H1 (cell line): ENCODE measurements at regions not wholly inside any gene's neighbourhood (a gene's known extent, or its start where the extent isn't known, plus 50 kb on each side); places are given as distances from the start of the nearest gene placed in this dataset.
A peak's percentile ranks its signal among the peaks of the same experiment; 100 is the strongest.

Experiments
- CTCF ChIA-PET: fragments of 300-600 bp; sonication (Branson Sonifier 250); formaldehyde crosslinking; loops from one replicate; lab custom pipeline; 2021; ENCODE audit not compliant: partially characterized antibody; lab: Charles Lee
- POLR2A ChIA-PET: fragments of 300-600 bp; sonication (Branson Sonifier 250); formaldehyde crosslinking; loops from one replicate; lab custom pipeline; 2021; ENCODE audit warnings: inconsistent platforms; ENCODE audit not compliant: partially characterized antibody; lab: Charles Lee
- DNase-seq, 2 experiments: peaks; one replicate each; pipeline versions ENCODE4 v3.0.0 to v3.0.0-alpha.2; 2010 to 2022; ENCODE audit warnings: low spot score in 2 of 2, low read depth in 1 of 2, mixed read lengths in 1 of 2
- FAIRE-seq: peaks from 2 replicates; lab custom pipeline; 2011; peaks lifted over from hg19 to GRCh38; lab: Jason Lieb, UNC
- H2AFZ ChIP-seq: 2 replicates; pipeline ENCODE4 v1.8.1; 2012; ENCODE audit warnings: low read length, inconsistent platforms
- H2AK5ac ChIP-seq: 2 replicates; pipeline ENCODE4 v1.6.1; 2013; ENCODE audit warnings: low read depth, low read length
- H2BK120ac ChIP-seq: replicated peaks from 2 replicates; pipeline ENCODE3; 2013; ENCODE audit warnings: low read depth, low read length, inconsistent platforms
- H2BK12ac ChIP-seq: 2 replicates; pipeline ENCODE4 v1.6.1; 2013; ENCODE audit warnings: low read depth, low read length
- H2BK15ac ChIP-seq: 2 replicates; pipeline ENCODE4 v1.6.1; 2013; ENCODE audit warnings: low read length
- H2BK20ac ChIP-seq: 2 replicates; pipeline ENCODE4 v1.6.1; 2013; ENCODE audit warnings: low read length
- H2BK5ac ChIP-seq: 2 replicates; pipeline ENCODE4 v1.6.1; 2013; ENCODE audit warnings: low read depth, low read length
- H3K14ac ChIP-seq: 2 replicates; pipeline ENCODE4 v1.6.1; 2013; ENCODE audit warnings: inconsistent platforms; ENCODE audit not compliant: insufficient read length
- H3K18ac ChIP-seq: 2 replicates; pipeline ENCODE4 v1.6.1; 2013; ENCODE audit warnings: low read length; ENCODE audit errors: extremely low read depth
- H3K23ac ChIP-seq: 2 replicates; pipeline ENCODE4 v1.6.1; 2013; ENCODE audit warnings: inconsistent platforms; ENCODE audit not compliant: insufficient read length
- H3K23me2 ChIP-seq: 2 replicates; pipeline ENCODE4 v1.6.1; 2013; ENCODE audit warnings: low read depth, low read length
- H3K27ac ChIP-seq: 2 replicates; pipeline ENCODE4 v1.6.1; 2011; ENCODE audit warnings: low read depth, low read length, inconsistent platforms
- H3K27me3 ChIP-seq, 4 experiments: replicated peaks in 1 of 4; 1 replicate in 1 of 4; 2 replicates in 3 of 4; pipeline versions ENCODE4 v1.6.1 to v1.8.1; 2011 to 2013; ENCODE audit warnings: low read length in 3 of 4, mild to moderate bottlenecking in 3 of 4, inconsistent platforms in 2 of 4, mixed read lengths in 2 of 4, moderate library complexity in 1 of 4; ENCODE audit not compliant: control insufficient read depth in 3 of 4, insufficient read depth in 3 of 4; ENCODE audit errors: extremely low read depth in 1 of 4
- H3K36me3 ChIP-seq, 4 experiments: 2 replicates each; pipeline versions ENCODE4 v1.6.1 to v1.8.1; 2011 to 2013; ENCODE audit warnings: mild to moderate bottlenecking in 4 of 4, low read length in 3 of 4, moderate library complexity in 2 of 4, control low read depth in 1 of 4, inconsistent platforms in 1 of 4; ENCODE audit not compliant: insufficient read depth in 4 of 4, control insufficient read depth in 2 of 4
- H3K4ac ChIP-seq: replicated peaks from 2 replicates; pipeline ENCODE3; 2013; ENCODE audit warnings: low read length, low read depth, mixed read lengths, inconsistent platforms; ENCODE audit not compliant: insufficient read length
- H3K4me1 ChIP-seq, 4 experiments: replicated peaks in 1 of 4; 1 replicate in 1 of 4; 2 replicates in 3 of 4; pipeline versions ENCODE4 v1.6.1 to v1.8.1; 2011 to 2013; ENCODE audit warnings: low read length in 3 of 4, inconsistent platforms in 2 of 4, mixed read lengths in 1 of 4; ENCODE audit not compliant: insufficient read depth in 4 of 4, control insufficient read depth in 3 of 4
- H3K4me2 ChIP-seq, 2 experiments: 2 replicates each; pipeline versions ENCODE4 v1.6.1 to v1.8.1; 2011 to 2013; ENCODE audit warnings: low read depth in 2 of 2, low read length in 2 of 2, control low read depth in 1 of 2, inconsistent platforms in 1 of 2, mild to moderate bottlenecking in 1 of 2; ENCODE audit not compliant: insufficient read depth in 1 of 2
- H3K4me3 ChIP-seq, 4 experiments: fragments of 200-600, 300-600 bp in 1 of 4; sonication (generic), shearing (Covaris generic), sonication (Bioruptor Twin) in 1 of 4; 2 replicates each; pipeline versions ENCODE4 v1.5.1 to v1.8.1; 2011 to 2016; ENCODE audit warnings: low read length in 4 of 4, low read depth in 3 of 4, control low read depth in 2 of 4, inconsistent platforms in 2 of 4, mild to moderate bottlenecking in 2 of 4, mixed read lengths in 1 of 4, moderate library complexity in 1 of 4; ENCODE audit not compliant: insufficient read depth in 2 of 4; ENCODE audit errors: extremely low read depth in 1 of 4
- H3K56ac ChIP-seq: replicated peaks from 2 replicates; pipeline ENCODE3; 2013; ENCODE audit warnings: low read depth, mild to moderate bottlenecking, mixed read lengths, low read length, inconsistent platforms; ENCODE audit not compliant: insufficient read length
- H3K79me1 ChIP-seq: 2 replicates; pipeline ENCODE4 v1.6.1; 2013; ENCODE audit warnings: low read depth, low read length, control low read depth
- H3K79me2 ChIP-seq, 2 experiments: 2 replicates each; pipeline versions ENCODE4 v1.6.1 to v1.8.1; 2012 to 2013; ENCODE audit warnings: low read length in 2 of 2, mild to moderate bottlenecking in 2 of 2, inconsistent platforms in 1 of 2; ENCODE audit not compliant: insufficient read depth in 2 of 2, control insufficient read depth in 1 of 2
- H3K9ac ChIP-seq, 4 experiments: replicated peaks in 1 of 4; 1 replicate in 1 of 4; 2 replicates in 3 of 4; pipeline versions ENCODE4 v1.6.1 to v1.8.1; 2011 to 2013; ENCODE audit warnings: low read depth in 3 of 4, low read length in 3 of 4, control low read depth in 2 of 4, mild to moderate bottlenecking in 2 of 4, moderate library complexity in 2 of 4, inconsistent platforms in 1 of 4; ENCODE audit errors: extremely low read depth in 1 of 4
- H3K9me3 ChIP-seq, 2 experiments: 2 replicates each; pipeline versions ENCODE4 v1.6.1 to v1.8.1; 2012 to 2013; ENCODE audit warnings: mild to moderate bottlenecking in 2 of 2, moderate library complexity in 2 of 2, control low read depth in 1 of 2, inconsistent platforms in 1 of 2, low read depth in 1 of 2, low read length in 1 of 2, mixed read lengths in 1 of 2; ENCODE audit not compliant: insufficient read depth in 2 of 2
- H4K20me1 ChIP-seq, 2 experiments: replicated peaks in 1 of 2; 2 replicates each; pipeline versions ENCODE3 to v1.8.1; 2011 to 2013; ENCODE audit warnings: inconsistent platforms in 2 of 2, low read length in 2 of 2, mild to moderate bottlenecking in 1 of 2; ENCODE audit not compliant: insufficient read depth in 2 of 2, control insufficient read depth in 1 of 2
- H4K5ac ChIP-seq: 2 replicates; pipeline ENCODE4 v1.6.1; 2013; ENCODE audit warnings: low read length, low read depth, mixed read lengths, inconsistent platforms; ENCODE audit not compliant: insufficient read length
- H4K8ac ChIP-seq: 2 replicates; pipeline ENCODE4 v1.8.0; 2013; ENCODE audit warnings: mild to moderate bottlenecking, moderate library complexity, low read length, inconsistent platforms; ENCODE audit not compliant: insufficient read depth; ENCODE audit errors: extremely low read depth
- H4K91ac ChIP-seq: replicated peaks from 2 replicates; pipeline ENCODE3; 2013; ENCODE audit warnings: low read length, mixed read lengths, inconsistent platforms; ENCODE audit not compliant: insufficient read length
- ASH2L ChIP-seq: fragments of 200-600, 300-600 bp; sonication (generic); IDR thresholded peaks from one replicate; pipeline ENCODE4 v1.7.1; 2017; ENCODE audit warnings: low read length
- CTCF ChIP-seq, 3 experiments: IDR thresholded peaks; 1 replicate in 2 of 3; 2 replicates in 1 of 3; pipeline versions ENCODE4 v1.5.1 to v1.6.1; 2011; ENCODE audit warnings: low read length in 3 of 3, mild to moderate bottlenecking in 3 of 3, inconsistent platforms in 2 of 3, low read depth in 1 of 3, moderate library complexity in 1 of 3; ENCODE audit not compliant: insufficient read depth in 1 of 3; ENCODE audit errors: control extremely low read depth in 1 of 3
- GTF2F1 ChIP-seq: IDR thresholded peaks from 2 replicates; pipeline ENCODE4 v1.6.1; 2012; ENCODE audit warnings: low read depth, low read length, improper control_type of control experiment, borderline replicate concordance
- RAD21 ChIP-seq, 2 experiments: IDR thresholded peaks in 1 of 2; conservative IDR thresholded peaks in 1 of 2; 2 replicates each; pipeline ENCODE4 v1.6.1; 2011; ENCODE audit warnings: low read depth in 2 of 2, low read length in 2 of 2, improper control_type of control experiment in 1 of 2, inconsistent platforms in 1 of 2, mild to moderate bottlenecking in 1 of 2, moderate library complexity in 1 of 2
- TBP ChIP-seq: IDR thresholded peaks from 2 replicates; pipeline ENCODE4 v1.6.1; 2011; ENCODE audit warnings: low read depth, low read length, improper control_type of control experiment
- WGBS, 2 experiments: shearing (Covaris generic) in 1 of 2; methylation state at CpG; one replicate each; pipeline versions ENCODE4 v1.1.6 to v1.1.7; 2013 to 2015; ENCODE audit warnings: low lambda C conversion rate in 2 of 2, mixed read lengths in 2 of 2, inconsistent platforms in 1 of 2, low coverage in 1 of 2, missing lambda C conversion rate in 1 of 2; ENCODE audit not compliant: insufficient replicate concordance in 2 of 2, insufficient coverage in 1 of 2, insufficient read length in 1 of 2; ENCODE audit errors: extremely low coverage in 1 of 2, missing lambda C conversion rate in 1 of 2; 5-methylcytosine and 5-hydroxymethylcytosine counted together

GRCh38 chr4:120156120-120156718 is 89.6 kb upstream of the MAD2L1 start:
- Histone ChIP-seq H3K9ac (no peak overlapping the region), H2BK12ac (no peak overlapping the region), H2AK5ac (no peak overlapping the region), H3K79me2 (no peaks in the 10 kb centered on the region), H3K56ac (no peak overlapping the region), H3K9me3 (no peaks in the 10 kb centered on the region), H3K18ac (no peak overlapping the region), H2BK20ac (no peak overlapping the region), H4K8ac (no peak overlapping the region), H3K4me3 (no peak overlapping the region), H4K5ac (no peak overlapping the region), H3K23me2 (peaks cover under 1% of the 10 kb centered on the region; the same call in 1 of the 2 replicates), H3K23ac (no peak overlapping the region), H3K4me2 (no peak overlapping the region), H2BK120ac (no peak overlapping the region), H4K20me1 (no peaks in the 10 kb centered on the region), H3K79me1 (no peaks in the 10 kb centered on the region), H3K36me3 (no peaks in the 10 kb centered on the region), H3K27ac (no peak overlapping the region), H3K4me1 (peaks cover 0 to 4% (median 1%) of the 10 kb centered on the region in 4 experiments; a peak in 2 of 7 replicates), H3K4ac (no peak overlapping the region), H2AFZ (no peak overlapping the region), H3K27me3 (no peaks in the 10 kb centered on the region), H2BK15ac (no peak overlapping the region), H2BK5ac (no peak overlapping the region), H4K91ac (no peak overlapping the region), H3K14ac (no peak overlapping the region)
- POLR2A ChIA-PET: no interaction called here
- CTCF ChIA-PET: interaction anchor here (0.6 to 2.0 kb wide), 11 partner anchors 12 to 953 kb away, joined by 3 to 10 read pairs (median 4); no protein-coding TSS in a partner anchor
- FAIRE-seq: peak; percentile 63
- DNase-seq: peak in 1 of 2 experiments; percentile 5
- TF ChIP-seq CTCF (IDR thresholded peaks at IDR 0.05; ENCODE audit: control extremely low read depth in 1 of 3, insufficient read depth in 1 of 3, low read depth in 1 of 3, low read length in 3 of 3) (peak in 2 of 3 experiments; percentile 59 to 62; a peak in 2 of 4 replicates), GTF2F1 (no peak), TBP (no peak), RAD21 (IDR thresholded peaks at IDR 0.05 in 1 of 2, conservative IDR thresholded peaks at IDR 0.05 in 1 of 2; ENCODE audit: low read depth in 2 of 2, low read length in 2 of 2) (peak; percentile 83), ASH2L (no peak)
- 39% methylated on average over 5 of the region's 5 CpGs; no CpG with 5 or more reads in 1 of the 2 experiments for WGBS, 2 experiments
